GM19324 (cell line): ENCODE measurements at regions not wholly inside any gene's neighbourhood (a gene's known extent, or its start where the extent isn't known, plus 50 kb on each side); places are given as distances from the start of the nearest gene placed in this dataset.

Experiments used
- ATAC-seq: cut with Tn5 transposase; IDR thresholded peaks from one replicate; pipeline ENCODE4 v1.9.1; 2021; ENCODE audit warnings: mild to moderate bottlenecking, moderate library complexity; ENCODE audit not compliant: unreplicated experiment, low FRiP score

- no peak for ATAC-seq
These were observed 1441.4 kb downstream of the AACS start for GRCh38 chr12:126506426-126507182.

- no peak for ATAC-seq
These were observed 1442.0 kb downstream of the AACS start for GRCh38 chr12:126507231-126507630.

- ATAC-seq: no peak
These were observed 1444.3 kb downstream of the AACS start for GRCh38 chr12:126509572-126509971.

GRCh38 chr12:126510630-126511029 lies 1445.4 kb downstream of the AACS start:
- ATAC-seq: no peak

- no peak for ATAC-seq
These were observed 1448.0 kb downstream of the AACS start for GRCh38 chr12:126512916-126513913.

GRCh38 chr12:126518596-126519200 lies 1453.5 kb downstream of the AACS start:
- ATAC-seq: no peak

GRCh38 chr12:126519833-126520232 lies 1454.6 kb downstream of the AACS start:
- no peak for ATAC-seq

GRCh38 chr12:126523891-126524290 lies 1458.7 kb downstream of the AACS start:
- no peak for ATAC-seq

GRCh38 chr12:126534495-126534894 lies 1469.3 kb downstream of the AACS start:
- ATAC-seq: no peak

GRCh38 chr12:126534942-126535341 lies 1469.7 kb downstream of the AACS start:
- no peak for ATAC-seq

GRCh38 chr12:126535971-126536370 lies 1470.7 kb downstream of the AACS start:
- ATAC-seq: no peak

- ATAC-seq: no peak
These were observed 1472.8 kb downstream of the AACS start for GRCh38 chr12:126537961-126538530.

GRCh38 chr12:126538888-126539287 lies 1473.7 kb downstream of the AACS start:
- ATAC-seq: no peak

GRCh38 chr12:126545411-126545810 lies 1480.2 kb downstream of the AACS start:
- ATAC-seq: no peak

GRCh38 chr12:126547905-126548304 lies 1482.7 kb downstream of the AACS start:
- no peak for ATAC-seq

- no peak for ATAC-seq
These were observed 1486.6 kb downstream of the AACS start for GRCh38 chr12:126551869-126552268.

GRCh38 chr12:126554625-126555024 lies 1489.4 kb downstream of the AACS start:
- no peak for ATAC-seq

GRCh38 chr12:126557659-126558058 lies 1492.4 kb downstream of the AACS start:
- no peak for ATAC-seq

GRCh38 chr12:126558219-126558618 lies 1493.0 kb downstream of the AACS start:
- ATAC-seq: no peak

- ATAC-seq: no peak
These were observed 1493.6 kb downstream of the AACS start for GRCh38 chr12:126558810-126559209.

- ATAC-seq: no peak
These were observed 1501.8 kb downstream of the AACS start for GRCh38 chr12:126567016-126567415.
